H9 (cell line): ENCODE measurements at regions not wholly inside any gene's neighbourhood (a gene's known extent, or its start where the extent isn't known, plus 50 kb on each side); places are given as distances from the start of the nearest gene placed in this dataset.
"Not testable (repeated sequence)": the region's sequence is repeated elsewhere in the genome, so short reads cannot be mapped to it uniquely, and the experiment has no call there.

Experiments
- DNase-seq: peaks from one replicate; pipeline ENCODE4 v3.0.0-alpha.2; 2017
- H2AFZ ChIP-seq: one replicate; pipeline ENCODE4 v1.6.1; 2013; ENCODE audit warnings: mild to moderate bottlenecking, low read length, control low read depth, moderate library complexity
- H2AK5ac ChIP-seq: 2 replicates; pipeline ENCODE4 v1.6.1; 2013; ENCODE audit warnings: low read length, control low read depth, mixed read lengths; ENCODE audit not compliant: insufficient read length
- H2BK120ac ChIP-seq: one replicate; pipeline ENCODE4 v1.6.1; 2013; ENCODE audit warnings: low read depth, mild to moderate bottlenecking, low read length, control low read depth, inconsistent platforms; ENCODE audit not compliant: poor library complexity, severe bottlenecking
- H2BK12ac ChIP-seq: 2 replicates; pipeline ENCODE4 v1.6.1; 2013; ENCODE audit warnings: low read length, control low read depth, mixed read lengths, low read depth; ENCODE audit not compliant: insufficient read length
- H2BK15ac ChIP-seq: 2 replicates; pipeline ENCODE4 v1.6.1; 2013; ENCODE audit warnings: low read depth, low read length, control low read depth
- H2BK20ac ChIP-seq: one replicate; pipeline ENCODE4 v1.6.1; 2013; ENCODE audit warnings: low read depth, mild to moderate bottlenecking, low read length, control low read depth, inconsistent platforms; ENCODE audit not compliant: poor library complexity, severe bottlenecking
- H2BK5ac ChIP-seq: 2 replicates; pipeline ENCODE4 v1.6.1; 2013; ENCODE audit warnings: low read length, control low read depth, mixed read lengths; ENCODE audit not compliant: insufficient read length
- H3K14ac ChIP-seq: 2 replicates; pipeline ENCODE4 v1.6.1; 2013; ENCODE audit warnings: low read length, control low read depth; ENCODE audit not compliant: insufficient read depth
- H3K18ac ChIP-seq: 2 replicates; pipeline ENCODE4 v1.6.1; 2013; ENCODE audit warnings: low read depth, mild to moderate bottlenecking, mixed read lengths, low read length, control low read depth; ENCODE audit not compliant: insufficient read length
- H3K23ac ChIP-seq: 2 replicates; pipeline ENCODE4 v1.6.1; 2013; ENCODE audit warnings: low read length, control low read depth, mixed read lengths, low read depth; ENCODE audit not compliant: insufficient read length
- H3K23me2 ChIP-seq: 2 replicates; pipeline ENCODE4 v1.6.1; 2013; ENCODE audit warnings: low read depth, mild to moderate bottlenecking, mixed read lengths, low read length, control low read depth; ENCODE audit not compliant: insufficient read length, poor library complexity, severe bottlenecking
- H3K27ac ChIP-seq: 2 replicates; pipeline ENCODE4 v1.5.1; 2013; ENCODE audit warnings: low read length, control low read depth, mixed read lengths, low read depth; ENCODE audit not compliant: insufficient read length
- H3K27me3 ChIP-seq: 2 replicates; pipeline ENCODE4 v1.6.1; 2013; ENCODE audit warnings: low read length, control low read depth, inconsistent platforms; ENCODE audit not compliant: insufficient read depth
- H3K4ac ChIP-seq: 2 replicates; pipeline ENCODE4 v1.6.1; 2013; ENCODE audit warnings: low read depth, mild to moderate bottlenecking, control low read depth, inconsistent platforms, low read length, moderate library complexity
- H3K4me1 ChIP-seq: 2 replicates; pipeline ENCODE4 v1.6.1; 2013; ENCODE audit warnings: low read length, control low read depth, inconsistent platforms; ENCODE audit not compliant: insufficient read depth
- H3K4me2 ChIP-seq: 2 replicates; pipeline ENCODE4 v1.6.1; 2013; ENCODE audit warnings: low read length, control low read depth, mixed read lengths; ENCODE audit not compliant: insufficient read length, insufficient read depth
- H3K56ac ChIP-seq: 2 replicates; pipeline ENCODE4 v1.6.1; 2013; ENCODE audit warnings: low read depth, mild to moderate bottlenecking, mixed read lengths, low read length, control low read depth; ENCODE audit not compliant: insufficient read length
- H3K79me1 ChIP-seq: 2 replicates; pipeline ENCODE4 v1.6.1; 2013; ENCODE audit warnings: low read depth, mild to moderate bottlenecking, moderate library complexity, low read length, control low read depth, inconsistent platforms; ENCODE audit not compliant: insufficient read depth, poor library complexity, severe bottlenecking
- H3K79me2 ChIP-seq: 2 replicates; pipeline ENCODE4 v1.6.1; 2013; ENCODE audit warnings: low read length, control low read depth, inconsistent platforms; ENCODE audit not compliant: insufficient read depth
- H3K9ac ChIP-seq: 2 replicates; pipeline ENCODE4 v1.6.1; 2013; ENCODE audit warnings: low read length, control low read depth, mixed read lengths; ENCODE audit not compliant: insufficient read length; ENCODE audit errors: extremely low read depth
- H3K9me3 ChIP-seq: one replicate; pipeline ENCODE4 v1.6.1; 2013; ENCODE audit warnings: low read depth, low read length, inconsistent platforms; ENCODE audit not compliant: control insufficient read depth
- H3T11ph ChIP-seq: one replicate; pipeline ENCODE4 v1.6.1; 2013; ENCODE audit warnings: mild to moderate bottlenecking, low read length, control low read depth, inconsistent platforms
- H4K20me1 ChIP-seq: one replicate; pipeline ENCODE4 v1.6.1; 2013; ENCODE audit not compliant: control insufficient read depth, insufficient read length, insufficient read depth
- H4K5ac ChIP-seq: 2 replicates; pipeline ENCODE4 v1.6.1; 2013; ENCODE audit warnings: low read depth, mild to moderate bottlenecking, mixed read lengths, low read length, control low read depth; ENCODE audit not compliant: insufficient read length
- H4K8ac ChIP-seq: replicated peaks from 2 replicates; pipeline ENCODE4 v1.6.1; 2013; ENCODE audit warnings: low read length, control low read depth, mixed read lengths, low read depth; ENCODE audit not compliant: insufficient read length
- H4K91ac ChIP-seq: 2 replicates; pipeline ENCODE4 v1.6.1; 2013; ENCODE audit warnings: low read depth, mild to moderate bottlenecking, moderate library complexity, mixed read lengths, low read length, control low read depth; ENCODE audit not compliant: insufficient read length
- H3K27ac Mint-ChIP-seq, 3 experiments: 2 replicates in 2 of 3; 3 replicates in 1 of 3; pipeline ENCODE4 v1.8.0; 2020 to 2021; ENCODE audit warnings: mixed read lengths in 3 of 3, mild to moderate bottlenecking in 1 of 3, moderate library complexity in 1 of 3
- H3K27me3 Mint-ChIP-seq: 2 replicates; pipeline ENCODE4 v1.8.0; 2021; ENCODE audit warnings: low read depth, mild to moderate bottlenecking, moderate library complexity, mixed read lengths
- H3K36me3 Mint-ChIP-seq, 3 experiments: 2 replicates in 2 of 3; 3 replicates in 1 of 3; pipeline ENCODE4 v1.8.0; 2020 to 2021; ENCODE audit warnings: low read depth in 3 of 3, mixed read lengths in 3 of 3; ENCODE audit not compliant: insufficient read depth in 1 of 3
- H3K4me1 Mint-ChIP-seq, 2 experiments: 2 replicates each; pipeline ENCODE4 v1.8.0; 2020; ENCODE audit warnings: mixed read lengths in 2 of 2
- H3K4me3 Mint-ChIP-seq, 2 experiments: 2 replicates in 1 of 2; 3 replicates in 1 of 2; pipeline ENCODE4 v1.8.0; 2020 to 2021; ENCODE audit warnings: mild to moderate bottlenecking in 2 of 2, mixed read lengths in 2 of 2, moderate library complexity in 1 of 2
- H3K9me3 Mint-ChIP-seq, 2 experiments: 2 replicates in 1 of 2; 3 replicates in 1 of 2; pipeline ENCODE4 v1.8.0; 2020; ENCODE audit warnings: mild to moderate bottlenecking in 2 of 2, mixed read lengths in 2 of 2, moderate library complexity in 1 of 2
- WGBS: extraction: QIAGEN DNeasy Blood & Tissue Kit; methylation state at CpG from one replicate; pipeline ENCODE4 v1.1.7; 2013; ENCODE audit warnings: missing lambda C conversion rate, low lambda C conversion rate, mixed read lengths; ENCODE audit not compliant: insufficient read length; ENCODE audit errors: extremely low coverage; 5-methylcytosine and 5-hydroxymethylcytosine counted together
- TF ChIP-seq, protein P1 (sequence below): fragments of 200-600 bp; sonication (generic); conservative IDR thresholded peaks from 3 replicates; pipeline ENCODE4 v1.8.0; 2021; ENCODE audit warnings: antibody characterized with exemption, mild to moderate bottlenecking

DNA sequence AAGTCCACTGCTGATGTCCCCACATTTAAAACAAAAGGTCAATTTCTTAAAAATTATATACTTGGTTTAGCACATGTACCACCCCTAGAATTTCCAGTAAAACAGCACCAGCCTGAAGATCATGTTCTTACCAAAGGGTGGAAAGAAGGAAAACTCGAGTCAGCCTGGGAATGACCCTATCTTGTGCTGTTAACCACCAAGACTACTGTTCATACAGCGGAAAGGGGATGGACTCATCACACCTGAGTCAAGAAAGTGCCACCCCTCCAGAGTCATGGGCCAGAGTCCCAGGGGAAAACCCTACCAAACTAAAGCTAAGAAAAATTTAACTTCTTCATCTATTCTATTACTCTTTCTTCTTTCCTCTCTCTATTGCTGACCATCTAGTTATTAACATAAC is 113.6 kb upstream of the PPM1J start:
- Histone ChIP-seq H3K4me1 (peaks cover 6% of the 10 kb centered on the region; the same call in 1 of the 2 replicates), H3K18ac (no peak overlapping the region), H2AFZ (no peak overlapping the region), H2BK5ac (no peak overlapping the region), H3K23me2 (no peaks in the 10 kb centered on the region), H3K79me1 (no peaks in the 10 kb centered on the region), H3K4ac (no peak overlapping the region), H3K14ac (no peak overlapping the region), H3K4me2 (no peak overlapping the region), H3K79me2 (no peaks in the 10 kb centered on the region), H4K8ac (no peak overlapping the region), H3T11ph (no peak overlapping the region), H4K91ac (no peak overlapping the region), H2BK120ac (no peak overlapping the region), H2BK15ac (no peak overlapping the region), H3K27ac (no peak overlapping the region), H3K56ac (no peak overlapping the region), H2AK5ac (no peak overlapping the region), H2BK20ac (no peak overlapping the region), H3K23ac (no peak overlapping the region), H3K27me3 (no peaks in the 10 kb centered on the region), H4K20me1 (no peaks in the 10 kb centered on the region), H3K9ac (no peak overlapping the region), H4K5ac (no peak overlapping the region), H2BK12ac (no peak overlapping the region), H3K9me3 (no peaks in the 10 kb centered on the region)
- peaks cover 20 to 28% (median 27%) of the 10 kb centered on the region in 3 experiments for H3K36me3 Mint-ChIP-seq
- TF ChIP-seq, protein P1, sequence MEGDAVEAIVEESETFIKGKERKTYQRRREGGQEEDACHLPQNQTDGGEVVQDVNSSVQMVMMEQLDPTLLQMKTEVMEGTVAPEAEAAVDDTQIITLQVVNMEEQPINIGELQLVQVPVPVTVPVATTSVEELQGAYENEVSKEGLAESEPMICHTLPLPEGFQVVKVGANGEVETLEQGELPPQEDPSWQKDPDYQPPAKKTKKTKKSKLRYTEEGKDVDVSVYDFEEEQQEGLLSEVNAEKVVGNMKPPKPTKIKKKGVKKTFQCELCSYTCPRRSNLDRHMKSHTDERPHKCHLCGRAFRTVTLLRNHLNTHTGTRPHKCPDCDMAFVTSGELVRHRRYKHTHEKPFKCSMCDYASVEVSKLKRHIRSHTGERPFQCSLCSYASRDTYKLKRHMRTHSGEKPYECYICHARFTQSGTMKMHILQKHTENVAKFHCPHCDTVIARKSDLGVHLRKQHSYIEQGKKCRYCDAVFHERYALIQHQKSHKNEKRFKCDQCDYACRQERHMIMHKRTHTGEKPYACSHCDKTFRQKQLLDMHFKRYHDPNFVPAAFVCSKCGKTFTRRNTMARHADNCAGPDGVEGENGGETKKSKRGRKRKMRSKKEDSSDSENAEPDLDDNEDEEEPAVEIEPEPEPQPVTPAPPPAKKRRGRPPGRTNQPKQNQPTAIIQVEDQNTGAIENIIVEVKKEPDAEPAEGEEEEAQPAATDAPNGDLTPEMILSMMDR, result no peak
- no CpG with 5 or more reads among the region's 2 CpGs for WGBS
- H3K9me3 Mint-ChIP-seq, result peaks cover 20 to 27% of the 10 kb centered on the region in 2 experiments
- no peak overlapping the region; a peak in 1 of 7 replicates for H3K27ac Mint-ChIP-seq
- H3K4me3 Mint-ChIP-seq, result no peak overlapping the region
- no peak for DNase-seq
- H3K4me1 Mint-ChIP-seq, result peaks cover 50 to 59% of the 10 kb centered on the region in 2 experiments
- H3K27me3 Mint-ChIP-seq, result no peaks in the 10 kb centered on the region

DNA sequence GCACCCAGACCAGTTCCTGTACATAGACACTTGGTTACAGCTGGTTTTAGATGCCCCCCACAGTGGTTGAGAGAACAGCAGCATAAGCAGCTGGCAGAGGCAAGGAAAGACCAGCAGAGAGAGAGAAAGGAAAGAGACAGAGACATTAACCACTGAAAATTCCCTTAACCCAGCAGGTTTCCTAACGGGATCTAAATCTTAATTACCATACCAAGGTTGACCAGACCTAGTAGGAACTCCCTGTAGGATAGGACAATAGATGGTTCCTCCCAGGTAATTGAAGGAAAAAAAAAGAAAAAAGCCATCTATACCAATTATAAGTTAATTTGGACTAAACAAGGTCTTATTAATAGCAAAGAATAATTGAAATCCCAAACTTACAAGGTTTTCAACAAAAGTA is 112.3 kb upstream of the PPM1J start:
- not testable (repeated sequence) for H2BK20ac ChIP-seq, H2BK5ac ChIP-seq, H2AFZ ChIP-seq, H2BK120ac ChIP-seq, H4K91ac ChIP-seq, H3K27ac ChIP-seq, DNase-seq, H4K8ac ChIP-seq, H3K79me1 ChIP-seq, H3K4me1 ChIP-seq, H3K18ac ChIP-seq, H4K5ac ChIP-seq, H3K27me3 ChIP-seq, H3K23ac ChIP-seq, H3K23me2 ChIP-seq, H3K27me3 Mint-ChIP-seq, H2AK5ac ChIP-seq, H2BK12ac ChIP-seq, H3K4ac ChIP-seq, H3K9me3 ChIP-seq, H3K56ac ChIP-seq, H3K4me3 Mint-ChIP-seq, H4K20me1 ChIP-seq, H3T11ph ChIP-seq, H3K9ac ChIP-seq, H3K79me2 ChIP-seq, H3K14ac ChIP-seq, H2BK15ac ChIP-seq, H3K4me2 ChIP-seq
- WGBS, result no CpG with 5 or more reads among the region's 1 CpG
- H3K27ac Mint-ChIP-seq, result peak overlapping the region; percentile 64 to 89 (median 88); a peak in 6 of 7 replicates
- H3K9me3 Mint-ChIP-seq, result peaks cover 17 to 25% of the 10 kb centered on the region in 2 experiments
- H3K4me1 Mint-ChIP-seq, result peaks cover 50 to 54% of the 10 kb centered on the region in 2 experiments
- H3K36me3 Mint-ChIP-seq, result peaks cover 20 to 26% (median 25%) of the 10 kb centered on the region in 3 experiments
